HL-60 (cell line): ENCODE measurements at regions not wholly inside any gene's neighbourhood (a gene's known extent, or its start where the extent isn't known, plus 50 kb on each side); places are given as distances from the start of the nearest gene placed in this dataset.

Source experiments
- DNase-seq, 2 experiments: peaks; one replicate each; pipeline ENCODE4 v3.0.0-alpha.2; 2010 to 2020; ENCODE audit warnings: low read depth in 1 of 2, low spot score in 1 of 2
- H3K27ac ChIP-seq: fragments of 250-450 bp; sonication (Bioruptor Pico); replicated peaks from 2 replicates; pipeline ENCODE4 v1.5.1; 2020; ENCODE audit warnings: mild to moderate bottlenecking, moderate library complexity
- H3K27me3 ChIP-seq: fragments of 250-450 bp; sonication (Bioruptor Pico); 2 replicates; pipeline ENCODE4 v1.5.1; 2021; ENCODE audit warnings: mild to moderate bottlenecking, moderate library complexity; ENCODE audit not compliant: insufficient read depth, poor library complexity, severe bottlenecking
- H3K4me3 ChIP-seq: replicated peaks from 2 replicates; pipeline ENCODE4 v1.5.1; 2011; ENCODE audit warnings: mild to moderate bottlenecking, control low read depth, low read length; ENCODE audit not compliant: insufficient read depth
- CTCF ChIP-seq: IDR thresholded peaks from one replicate; pipeline ENCODE4 v1.5.1; 2011; ENCODE audit warnings: low read length, control low read depth, inconsistent platforms; ENCODE audit not compliant: insufficient read depth
- GABPA ChIP-seq: IDR thresholded peaks from 2 replicates; pipeline ENCODE4 v1.6.1; 2012; ENCODE audit warnings: low read depth
- POLR2AphosphoS5 ChIP-seq: IDR thresholded peaks from 2 replicates; pipeline ENCODE4 v1.6.1; 2012; ENCODE audit warnings: low read depth
- REST ChIP-seq: IDR thresholded peaks from 2 replicates; pipeline ENCODE4 v1.6.1; 2012; ENCODE audit warnings: low read depth; ENCODE audit not compliant: insufficient replicate concordance
- SPI1 ChIP-seq: IDR thresholded peaks from 2 replicates; pipeline ENCODE4 v1.6.1; 2012; ENCODE audit warnings: low read depth, mild to moderate bottlenecking, borderline replicate concordance

- Histone ChIP-seq H3K27me3 (no peaks in the 10 kb centered on the region), H3K4me3 (no peak overlapping the region), H3K27ac (no peak overlapping the region; the same call in 1 of the 2 replicates)
- DNase-seq, result peak; percentile 18 to 62
- TF ChIP-seq SPI1 (peak; percentile 91), POLR2AphosphoS5 (no peak), REST (no peak), CTCF (no peak), GABPA (no peak)
These were observed 101.4 kb downstream of the MTPAP start for GRCh38 chr10:30247704-30248103.

GRCh38 chr10:30241422-30242110 lies 107.5 kb downstream of the MTPAP start:
- H3K27me3 ChIP-seq, result no peaks in the 10 kb centered on the region
- TF ChIP-seq REST (no peak), CTCF (no peak), SPI1 (no peak), POLR2AphosphoS5 (no peak), GABPA (no peak)
- H3K27ac ChIP-seq, result no peak overlapping the region
- DNase-seq, result no peak
- no peak overlapping the region for H3K4me3 ChIP-seq

- no peaks in the 10 kb centered on the region for H3K27me3 ChIP-seq
- no peak overlapping the region for H3K4me3 ChIP-seq
- DNase-seq, result no peak
- no peak overlapping the region for H3K27ac ChIP-seq
- TF ChIP-seq CTCF (no peak), POLR2AphosphoS5 (no peak), SPI1 (no peak), REST (no peak), GABPA (no peak)
These were observed 110.2 kb downstream of the MTPAP start for GRCh38 chr10:30238836-30239235.
